ENCODE measurements at regions not wholly inside any gene's neighbourhood (a gene's known extent, or its start where the extent isn't known, plus 50 kb on each side); places are given as distances from the start of the nearest gene placed in this dataset.

DNA sequence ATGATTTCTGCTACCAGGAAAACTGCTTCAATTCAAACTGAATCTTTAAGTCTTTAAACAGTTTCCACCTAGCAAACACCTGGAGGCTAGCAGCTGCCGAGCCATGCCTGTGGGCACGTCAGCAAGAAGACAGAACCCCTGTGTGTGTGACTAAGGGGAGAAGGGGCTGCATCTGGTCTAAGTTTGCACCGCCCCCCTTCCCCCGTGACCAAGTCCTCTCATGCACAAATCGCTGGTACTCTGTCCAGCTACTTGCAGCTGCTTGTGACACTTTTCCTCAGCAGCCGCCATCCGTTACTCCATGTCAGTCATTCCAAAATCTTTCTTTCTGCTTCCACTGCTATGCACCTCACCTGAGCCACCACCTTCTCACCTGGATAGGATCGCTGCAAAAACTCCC is 355.0 kb downstream of the SS18 start:
- TF ChIP-seq, protein P1, sequence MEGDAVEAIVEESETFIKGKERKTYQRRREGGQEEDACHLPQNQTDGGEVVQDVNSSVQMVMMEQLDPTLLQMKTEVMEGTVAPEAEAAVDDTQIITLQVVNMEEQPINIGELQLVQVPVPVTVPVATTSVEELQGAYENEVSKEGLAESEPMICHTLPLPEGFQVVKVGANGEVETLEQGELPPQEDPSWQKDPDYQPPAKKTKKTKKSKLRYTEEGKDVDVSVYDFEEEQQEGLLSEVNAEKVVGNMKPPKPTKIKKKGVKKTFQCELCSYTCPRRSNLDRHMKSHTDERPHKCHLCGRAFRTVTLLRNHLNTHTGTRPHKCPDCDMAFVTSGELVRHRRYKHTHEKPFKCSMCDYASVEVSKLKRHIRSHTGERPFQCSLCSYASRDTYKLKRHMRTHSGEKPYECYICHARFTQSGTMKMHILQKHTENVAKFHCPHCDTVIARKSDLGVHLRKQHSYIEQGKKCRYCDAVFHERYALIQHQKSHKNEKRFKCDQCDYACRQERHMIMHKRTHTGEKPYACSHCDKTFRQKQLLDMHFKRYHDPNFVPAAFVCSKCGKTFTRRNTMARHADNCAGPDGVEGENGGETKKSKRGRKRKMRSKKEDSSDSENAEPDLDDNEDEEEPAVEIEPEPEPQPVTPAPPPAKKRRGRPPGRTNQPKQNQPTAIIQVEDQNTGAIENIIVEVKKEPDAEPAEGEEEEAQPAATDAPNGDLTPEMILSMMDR (IDR thresholded peaks at IDR 0.05) = no peak
- TF ChIP-seq POLR2A (IDR thresholded peaks at IDR 0.05) = no peak
